ENCODE measurements at regions not wholly inside any gene's neighbourhood (a gene's known extent, or its start where the extent isn't known, plus 50 kb on each side); places are given as distances from the start of the nearest gene placed in this dataset.

DNA sequence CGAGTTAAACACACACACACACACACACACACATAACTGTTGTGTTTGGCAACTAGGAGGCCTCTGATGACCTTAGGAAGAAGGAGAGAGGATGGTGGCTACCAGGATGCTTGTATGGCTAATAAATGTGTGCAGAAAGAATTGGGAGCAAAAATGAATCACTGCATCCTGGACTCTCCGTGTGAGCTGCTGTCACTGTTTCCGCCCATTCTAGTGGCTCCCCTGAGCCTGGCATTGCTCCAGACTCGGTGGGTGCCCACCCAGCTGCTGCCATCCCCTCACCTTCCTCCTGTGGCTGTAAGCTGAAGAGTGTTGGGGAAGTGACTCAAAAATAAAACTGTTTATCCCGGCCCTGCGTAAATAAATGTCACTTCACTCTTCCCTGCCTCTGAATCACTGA is 149.5 kb upstream of the MINDY3 start:
- ATAC-seq (ENCODE audit: low read depth): no peak
- Histone ChIP-seq H4K20me1 (ENCODE audit: insufficient read depth, low read length) (no peaks in the 10 kb centered on the region), H3K9ac (ENCODE audit: low read depth, low read length) (no peak overlapping the region), H2BK15ac (ENCODE audit: low read depth, low read length) (no peak overlapping the region), H3K27me3 (ENCODE audit: control insufficient read depth, insufficient read depth, low read length) (no peaks in the 10 kb centered on the region), H3K9me1 (ENCODE audit: insufficient read depth, low read length) (no peaks in the 10 kb centered on the region), H4K91ac (ENCODE audit: insufficient read depth, low read depth, low read length) (no peak overlapping the region), H3K4me3 (ENCODE audit: insufficient read depth, low read depth, low read length) (no peak overlapping the region), H3K18ac (ENCODE audit: low read depth, low read length) (no peak overlapping the region), H3K56ac (ENCODE audit: extremely low read depth, insufficient read depth, low read length) (no peak overlapping the region), H2AFZ (replicated peaks; ENCODE audit: low read length, poor library complexity) (no peak overlapping the region), H4K5ac (ENCODE audit: low read depth, low read length) (no peak overlapping the region), H4K8ac (ENCODE audit: low read depth in 2 of 2, low read length in 2 of 2) (no peak overlapping the region), H3K23ac (ENCODE audit: low read depth, low read length) (no peak overlapping the region), H3K36me3 (ENCODE audit: control insufficient read depth, insufficient read depth, low read length) (no peaks in the 10 kb centered on the region), H2AK5ac (ENCODE audit: low read depth, low read length) (no peak overlapping the region), H3K4me1 (ENCODE audit: control insufficient read depth, insufficient read depth, low read length) (no peaks in the 10 kb centered on the region), H2BK120ac (ENCODE audit: low read depth, low read length) (no peak overlapping the region), H3K9me3 (ENCODE audit: control insufficient read depth, insufficient read depth, low read length) (peaks cover 13% of the 10 kb centered on the region), H3K4ac (ENCODE audit: low read depth, low read length) (no peak overlapping the region), H3K14ac (replicated peaks; ENCODE audit: low read depth, low read length) (no peak overlapping the region), H3K4me2 (ENCODE audit: low read depth, low read length) (no peak overlapping the region), H3K79me1 (ENCODE audit: low read depth in 1 of 2, low read length in 2 of 2) (no peaks in the 10 kb centered on the region), H2BK5ac (ENCODE audit: low read depth, low read length, poor library complexity, severe bottlenecking) (no peak overlapping the region), H2AK9ac (replicated peaks; ENCODE audit: low read depth, low read length, poor library complexity) (no peak overlapping the region), H2BK20ac (ENCODE audit: low read depth, low read length) (no peak overlapping the region), H3K27ac (ENCODE audit: insufficient read depth, low read length) (no peak overlapping the region)
- dilution Hi-C loops (cut with HindIII; ENCODE audit: low sequenced_read_pairs, unreplicated experiment): no loop called here
- ChIA-PET CTCF (no interaction called here), POLR2A (ENCODE audit: unreplicated experiment) (no interaction called here)
- no CpG with 5 or more reads among the region's 6 CpGs for WGBS, 2 experiments (ENCODE audit: extremely low coverage in 2 of 2, insufficient read length in 1 of 2)
- no peak for DNase-seq
- in situ Hi-C loops (cut with MboI; ENCODE audit: low sequenced_read_pairs): no loop called here
- BruUV-seq (replicated peaks): no TSS peak
- intact Hi-C loops (cut with micrococcal nuclease): no loop called here
- TF ChIP-seq RAD21 (IDR thresholded peaks at IDR 0.05; ENCODE audit: low read length) (no peak), RCOR1 (IDR thresholded peaks at IDR 0.05; ENCODE audit: insufficient replicate concordance, low read length) (no peak), MAZ (IDR thresholded peaks at IDR 0.05; ENCODE audit: borderline replicate concordance, low read depth, low read length) (no peak)

Data from IMR-90 (cell line).